Glomerular visceral epithelial cell (primary cell): ENCODE measurements at regions not wholly inside any gene's neighbourhood (a gene's known extent, or its start where the extent isn't known, plus 50 kb on each side); places are given as distances from the start of the nearest gene placed in this dataset.
A peak's percentile ranks its signal among the peaks of the same experiment; 100 is the strongest.
"Not testable (repeated sequence)": the region's sequence is repeated elsewhere in the genome, so short reads cannot be mapped to it uniquely, and the experiment has no call there.

Experiments used
- DNase-seq: peaks from one replicate; pipeline ENCODE4 v3.0.0-alpha.2; 2016; ENCODE audit errors: extremely low spot score

- DNase-seq = no peak
Measured at GRCh38 chr6:130715058-130715457, 112.1 kb upstream of the SMLR1 start.

DNA sequence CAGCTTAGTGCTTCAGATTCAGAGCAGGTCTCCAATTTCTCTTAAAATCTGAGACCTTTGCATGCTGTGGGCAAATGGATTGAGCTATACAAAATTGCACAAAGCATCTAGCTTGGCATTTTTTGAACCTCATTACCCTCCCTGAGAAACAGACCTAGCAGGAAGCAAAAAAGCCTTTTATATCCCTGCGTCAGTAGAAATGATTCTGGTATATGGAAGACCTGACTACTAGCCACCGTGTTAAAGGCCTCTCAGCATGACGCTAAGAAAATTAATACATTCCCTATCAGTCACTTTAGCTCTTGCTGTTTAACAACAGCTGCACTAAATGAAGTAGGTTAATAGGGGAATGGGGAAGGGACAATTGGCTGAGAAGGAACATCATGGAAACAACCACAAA is 110.7 kb upstream of the SMLR1 start:
- DNase-seq = no peak

DNA sequence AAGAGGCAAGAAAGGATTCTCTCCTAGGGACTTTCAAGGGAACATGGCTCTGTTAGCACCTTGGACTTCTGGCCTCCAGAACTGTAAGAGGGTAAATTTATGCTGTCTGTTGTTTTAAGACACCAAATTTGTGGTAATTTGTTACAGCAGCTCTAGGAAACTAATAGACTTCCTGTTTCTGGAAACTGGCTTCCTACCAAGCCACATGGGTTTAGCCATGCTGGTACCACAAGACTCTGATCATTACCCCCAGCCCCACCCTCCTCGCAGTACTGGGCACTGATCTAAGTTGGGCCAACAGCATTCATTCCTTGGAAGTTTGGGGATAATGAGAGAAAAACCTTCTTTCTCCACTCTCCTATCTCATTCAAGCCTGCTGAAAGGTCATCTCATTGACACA is 109.5 kb upstream of the SMLR1 start:
- no peak for DNase-seq

DNA sequence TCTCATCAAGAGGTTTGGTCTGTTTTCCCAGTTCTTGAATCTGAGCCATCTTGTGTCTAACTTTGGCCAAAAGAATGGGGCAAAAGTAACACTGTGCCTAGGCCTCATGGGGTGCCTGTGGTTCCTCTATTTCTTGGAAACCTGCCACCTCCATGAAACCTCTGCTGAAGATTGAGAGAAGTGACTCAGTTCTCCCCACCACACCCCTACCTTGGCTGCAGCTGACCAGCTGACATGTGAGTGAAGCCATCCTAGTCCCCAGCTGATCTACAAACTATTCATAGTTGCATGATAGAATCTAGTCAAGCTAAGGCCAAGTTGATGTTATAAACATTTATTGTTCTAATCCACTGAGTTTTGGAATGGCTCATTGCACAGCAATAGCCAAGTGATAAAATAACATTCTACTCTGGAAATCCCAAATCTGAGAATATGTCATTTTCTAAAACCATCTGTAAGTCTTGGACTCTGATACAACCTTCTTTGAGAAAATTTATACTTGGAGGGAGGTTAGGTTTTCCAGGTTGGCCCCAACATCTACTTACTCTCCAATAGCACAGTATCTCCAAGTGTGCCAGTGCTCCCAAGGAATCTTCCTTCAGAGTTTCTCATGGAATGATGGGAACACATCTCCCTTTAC is 107.0 kb upstream of the SMLR1 start:
- no peak for DNase-seq

DNA sequence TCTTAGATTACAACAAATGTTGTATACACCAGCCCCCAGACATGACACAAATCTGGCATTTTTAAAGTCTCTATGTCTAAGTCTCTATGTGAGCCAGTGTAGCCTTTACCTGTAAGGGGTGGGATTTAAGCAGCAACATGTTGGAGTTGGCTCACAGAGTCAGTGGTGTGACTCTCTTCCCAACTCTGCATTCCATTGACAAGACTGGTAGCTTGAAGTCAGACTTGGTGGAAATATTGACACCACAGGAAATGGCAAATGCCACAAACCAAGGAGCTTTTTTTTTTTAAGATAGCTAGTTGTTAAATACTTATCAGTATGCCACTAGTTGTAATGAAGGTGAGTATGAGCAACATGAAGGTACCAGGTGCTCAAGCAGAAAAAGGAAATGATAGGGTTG is 103.1 kb upstream of the SMLR1 start:
- no peak for DNase-seq

- DNase-seq = no peak
Measured at GRCh38 chr6:130725551-130725950, 101.7 kb upstream of the SMLR1 start.

DNA sequence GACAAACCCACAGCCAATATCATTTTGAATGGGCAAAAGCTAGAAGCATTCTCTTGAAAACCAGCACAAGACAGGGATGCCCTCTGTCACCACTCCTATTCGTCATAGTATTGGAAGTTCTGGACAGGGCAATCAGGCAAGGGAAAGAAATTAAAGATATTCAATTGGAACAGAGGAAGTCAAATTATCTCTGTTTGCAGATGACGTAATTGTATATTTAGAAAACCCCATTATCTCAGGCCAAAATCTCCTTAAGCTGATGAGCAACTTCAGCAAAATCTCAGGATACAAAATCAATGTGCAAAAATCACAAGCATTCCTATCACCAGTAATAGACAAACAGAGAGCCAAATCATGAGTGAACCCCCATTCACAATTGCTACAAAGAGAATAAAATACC is 99.1 kb upstream of the SMLR1 start:
- DNase-seq = not testable (repeated sequence)

DNA sequence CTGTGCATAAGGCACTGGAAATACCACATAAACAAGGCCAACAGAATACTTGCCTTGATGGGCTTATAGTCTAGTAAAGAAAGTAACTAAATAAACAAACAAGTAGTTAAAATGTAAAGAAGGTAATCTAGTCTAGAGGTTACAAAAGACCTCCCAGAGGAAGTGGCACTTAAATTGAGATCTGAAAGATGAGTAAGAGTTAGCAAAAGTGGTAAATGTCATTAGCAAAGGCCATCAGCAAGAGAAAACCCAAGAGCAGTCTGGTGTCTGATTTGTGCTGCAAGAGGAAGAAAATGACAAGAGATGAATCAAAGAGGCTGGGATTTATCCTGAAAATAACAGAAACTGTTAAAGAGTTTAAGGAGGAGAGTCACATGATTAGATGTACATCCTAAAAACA is 96.6 kb upstream of the SMLR1 start:
- DNase-seq = no peak

DNA sequence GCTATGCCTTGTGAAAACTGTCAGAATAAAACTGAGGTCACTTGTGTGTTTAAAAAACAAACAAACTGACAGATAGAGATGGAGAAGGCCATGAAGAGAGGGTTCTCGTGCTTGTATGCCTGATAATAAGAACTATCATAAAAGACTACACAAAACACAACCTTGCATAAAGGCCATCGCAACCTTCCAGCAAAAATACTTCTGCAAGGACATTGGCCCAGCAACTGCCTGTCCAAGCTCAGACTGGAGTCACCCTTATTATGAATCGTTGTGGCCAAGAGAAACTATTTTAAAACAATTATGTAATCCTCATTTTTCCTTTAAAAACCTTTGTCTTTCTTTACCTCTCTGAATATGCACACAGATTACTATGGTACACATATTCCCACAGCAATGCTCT is 93.0 kb upstream of the SMLR1 start:
- no peak for DNase-seq

GRCh38 chr6:130740308-130740707 is 86.9 kb upstream of the SMLR1 start:
- no peak for DNase-seq

GRCh38 chr6:130742131-130742681 is 85.0 kb upstream of the SMLR1 start:
- no peak for DNase-seq

- DNase-seq = no peak
Measured at GRCh38 chr6:130743175-130743574, 84.0 kb upstream of the SMLR1 start.

DNA sequence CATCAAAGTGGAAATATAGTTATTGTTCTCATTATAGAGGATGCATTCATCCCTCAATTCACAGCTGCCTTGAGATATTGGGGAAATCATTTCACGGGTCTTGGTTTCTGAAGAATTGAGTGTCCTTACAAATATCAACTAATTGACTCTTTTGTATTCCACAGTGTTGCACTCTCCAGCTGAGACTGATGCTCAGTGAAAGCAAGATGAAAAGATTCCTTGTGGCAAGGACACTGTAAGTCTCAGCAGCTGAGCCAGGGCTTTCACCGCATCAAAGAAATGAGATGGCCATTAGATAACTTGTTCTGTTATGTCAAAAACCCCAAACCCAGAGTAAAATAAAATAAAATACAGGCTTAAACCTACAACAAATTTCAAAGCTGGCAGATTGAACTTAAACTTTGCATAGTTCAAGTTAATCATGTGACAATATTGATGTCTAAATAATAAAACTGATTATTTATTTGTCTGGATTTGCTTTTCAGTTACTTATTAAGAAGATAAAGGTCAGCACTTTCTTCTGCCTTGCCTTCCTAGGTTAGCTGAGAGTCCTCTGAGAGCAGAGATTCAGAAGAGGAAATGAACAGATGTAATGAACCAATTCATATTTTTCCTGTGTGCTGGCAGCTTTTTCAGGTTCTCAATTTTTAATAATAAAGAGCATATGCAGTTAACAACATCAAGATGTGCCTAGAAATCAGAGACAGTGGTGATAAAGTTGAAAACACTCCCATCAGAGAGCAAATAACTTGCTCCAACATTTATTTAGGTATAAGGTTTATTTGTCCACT is 82.4 kb upstream of the SMLR1 start:
- DNase-seq = no peak

- DNase-seq = no peak
Measured at GRCh38 chr6:130748041-130748440, 79.2 kb upstream of the SMLR1 start.

DNA sequence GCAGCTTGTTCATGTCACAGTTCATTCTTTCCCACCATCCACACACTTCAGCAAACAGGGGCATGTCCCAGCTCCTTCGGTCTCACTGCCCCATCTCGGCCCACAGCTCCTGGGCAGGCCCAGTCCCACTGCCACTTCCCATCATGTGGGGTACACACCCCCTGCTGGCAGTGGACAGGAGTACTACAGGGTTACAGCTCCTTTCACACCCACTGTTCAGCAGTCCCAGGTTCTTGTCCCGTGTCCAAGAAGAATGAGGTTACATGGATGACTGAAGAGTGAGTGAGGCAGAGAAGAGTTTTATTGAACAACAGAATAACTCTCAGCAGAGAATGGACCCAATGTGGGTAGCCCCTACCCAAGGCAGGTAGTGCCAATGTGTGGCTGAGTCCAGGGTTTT is 77.8 kb upstream of the SMLR1 start:
- no peak for DNase-seq

DNA sequence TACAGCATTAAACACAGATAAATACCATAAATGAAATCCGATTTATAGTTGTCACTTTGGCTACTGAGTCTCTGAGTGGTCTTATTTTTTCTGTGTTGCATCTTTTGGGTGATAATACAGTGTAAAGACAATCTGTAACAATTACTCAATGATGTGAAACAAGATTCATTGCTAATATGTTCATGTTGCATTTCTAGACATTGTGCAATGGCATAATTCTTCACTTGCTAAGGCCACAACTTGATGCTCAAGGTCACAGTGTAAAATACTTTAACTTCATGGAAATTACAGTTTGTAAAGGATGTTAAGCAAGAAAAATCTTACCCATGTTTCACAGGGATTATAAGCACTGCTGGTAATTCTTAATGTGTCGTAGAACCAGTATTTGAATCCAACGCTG is 74.9 kb upstream of the SMLR1 start:
- no peak for DNase-seq

DNA sequence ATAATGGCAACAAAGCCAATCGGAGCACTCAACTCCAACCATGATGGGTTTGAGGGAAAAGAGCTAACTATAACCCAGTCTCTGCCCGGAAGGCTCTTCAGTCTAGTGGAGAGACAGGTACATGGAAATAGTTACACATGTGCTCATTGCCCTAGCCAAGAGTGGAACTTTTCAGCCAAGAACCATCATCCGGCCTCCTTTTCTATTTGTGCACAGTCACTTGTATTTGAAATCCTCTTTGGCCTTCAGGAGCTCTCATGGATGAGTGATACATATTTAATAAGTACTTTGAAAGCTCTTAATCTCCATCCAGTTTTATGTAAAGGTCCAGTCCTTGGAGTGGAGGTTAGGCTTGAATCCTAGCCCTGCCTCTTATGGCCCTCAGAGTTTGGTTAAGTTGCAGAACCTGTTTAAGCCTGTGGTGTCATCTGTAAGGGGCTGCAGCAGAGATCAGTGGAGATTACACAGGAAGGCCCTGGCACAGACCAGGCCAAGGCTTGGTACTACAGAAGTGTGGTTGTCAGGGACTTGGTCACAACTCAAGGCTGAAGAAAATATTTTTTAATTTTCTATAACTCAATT is 72.3 kb upstream of the SMLR1 start:
- no peak for DNase-seq

DNA sequence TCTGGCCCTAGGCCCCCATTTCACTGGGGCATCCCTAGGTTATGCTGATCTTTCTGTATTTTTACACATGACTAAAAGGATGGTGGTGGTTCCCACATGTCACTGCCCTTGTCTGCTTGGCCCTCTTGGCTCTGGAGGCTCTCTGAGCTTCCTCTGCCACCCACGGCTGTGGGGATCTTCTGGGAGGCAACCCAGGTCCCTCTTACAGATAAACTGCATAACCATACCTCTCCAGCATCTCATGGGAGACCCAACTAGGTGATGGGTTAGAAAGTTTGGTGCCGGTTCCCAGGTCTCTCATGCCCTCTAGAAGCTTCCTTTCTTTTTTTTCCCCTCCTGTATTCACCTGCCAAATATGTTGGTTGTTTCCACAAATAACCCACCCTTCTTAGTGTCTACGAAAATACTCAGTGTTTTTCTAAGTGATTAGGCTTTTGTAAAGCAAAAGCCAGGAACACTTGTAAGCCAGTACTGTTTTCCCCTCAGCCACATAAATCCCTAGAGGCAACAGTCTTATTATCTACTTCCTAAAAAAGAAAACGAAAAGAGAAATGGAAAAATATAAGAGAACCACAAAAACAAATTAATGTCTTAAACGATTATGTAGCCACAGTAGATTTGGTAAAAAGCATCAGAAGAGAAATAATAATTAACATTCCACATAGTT is 71.7 kb upstream of the SMLR1 start:
- no peak for DNase-seq

- DNase-seq = no peak
Measured at GRCh38 chr6:130756824-130757223, 70.4 kb upstream of the SMLR1 start.

DNA sequence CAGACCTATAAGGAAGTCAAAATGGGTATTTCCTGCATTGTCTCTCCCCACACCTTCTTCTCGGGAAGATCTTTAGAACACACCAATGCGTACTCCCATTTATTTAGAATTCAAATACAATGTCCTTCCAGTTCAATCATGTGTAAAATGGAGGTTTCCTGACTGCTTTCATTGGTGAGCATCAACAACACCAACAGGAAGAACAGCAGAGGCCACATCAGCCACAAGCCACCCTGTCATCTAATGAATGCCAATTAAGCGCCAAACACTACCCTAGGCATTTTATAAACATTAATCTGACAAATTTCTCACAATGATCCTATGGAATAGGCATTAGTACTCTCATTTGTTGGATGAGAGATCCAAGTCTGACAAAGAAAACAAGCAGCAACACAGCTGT is 68.4 kb upstream of the SMLR1 start:
- DNase-seq = no peak

- DNase-seq = peak; percentile 32
Measured at GRCh38 chr6:130760006-130760405, 67.2 kb upstream of the SMLR1 start.

DNA sequence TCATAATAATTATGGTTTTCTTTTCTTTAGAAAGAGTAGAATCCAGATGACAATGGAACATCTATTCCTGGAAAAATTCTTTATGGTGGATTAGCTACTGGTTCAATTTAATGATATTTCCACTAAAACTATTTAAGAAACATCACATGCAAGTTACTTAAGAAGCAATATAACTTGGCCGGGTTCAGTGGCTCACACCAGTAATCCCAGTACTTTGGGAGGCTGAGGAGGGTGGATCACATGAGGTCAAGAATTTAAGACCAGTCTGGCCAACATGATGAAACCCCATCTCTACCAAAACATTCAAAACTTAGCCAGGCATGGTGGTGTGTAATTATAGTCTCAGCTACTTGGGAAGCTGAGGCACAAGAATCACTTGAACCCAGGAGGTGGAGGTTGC is 65.9 kb upstream of the SMLR1 start:
- DNase-seq = no peak
